WTC11 (cell line): ENCODE measurements at regions not wholly inside any gene's neighbourhood (a gene's known extent, or its start where the extent isn't known, plus 50 kb on each side); places are given as distances from the start of the nearest gene placed in this dataset.

ENCODE experiments used
- ATAC-seq: fragments of 200-7000 bp; cut with Tn5 transposase; 2 replicates; pipeline ENCODE4 v1.10.0; 2021; ENCODE audit warnings: mild to moderate bottlenecking, moderate library complexity
- CTCF ChIA-PET: fragments of 300-600 bp; sonication (Branson Sonifier 250); formaldehyde crosslinking; loops from one replicate; lab custom pipeline; 2021; ENCODE audit warnings: antibody characterized with exemption; lab: Charles Lee
- POLR2A ChIA-PET: fragments of 350-600 bp; sonication (Branson Sonifier 250); formaldehyde crosslinking; loops from one replicate; lab custom pipeline; 2021; ENCODE audit warnings: antibody characterized with exemption; lab: Charles Lee
- DNase-seq: peaks from one replicate; pipeline ENCODE4 v3.0.0; 2021; ENCODE audit warnings: low spot score
- H3K27ac Mint-ChIP-seq: 2 replicates; pipeline ENCODE4 v1.8.0; 2021; ENCODE audit warnings: mixed read lengths
- H3K27me3 Mint-ChIP-seq: 2 replicates; pipeline ENCODE4 v1.8.0; 2021; ENCODE audit warnings: low read depth, mild to moderate bottlenecking, moderate library complexity, mixed read lengths
- H3K36me3 Mint-ChIP-seq: 2 replicates; pipeline ENCODE4 v1.8.0; 2021; ENCODE audit warnings: mixed read lengths
- H3K4me1 Mint-ChIP-seq: 2 replicates; pipeline ENCODE4 v1.8.0; 2022; ENCODE audit warnings: mixed read lengths
- H3K4me3 Mint-ChIP-seq: 2 replicates; pipeline ENCODE4 v1.8.0; 2021; ENCODE audit warnings: mild to moderate bottlenecking, moderate library complexity, mixed read lengths
- H3K9me3 Mint-ChIP-seq: 2 replicates; pipeline ENCODE4 v1.8.0; 2021; ENCODE audit warnings: mixed read lengths
- CREB1 ChIP-seq: sonication (generic); formaldehyde crosslinking; IDR thresholded peaks from 2 replicates; pipeline ENCODE4 v1.8.0; 2023; ENCODE audit warnings: mild to moderate bottlenecking, missing genetic modification reagents
- EMX1 ChIP-seq: fragments of 250-450 bp; sonication (Bioruptor Pico); IDR thresholded peaks from 2 replicates; pipeline ENCODE4 v1.8.0; 2021; ENCODE audit warnings: mild to moderate bottlenecking
- GABPB1 ChIP-seq: sonication (generic); formaldehyde crosslinking; IDR thresholded peaks from 2 replicates; pipeline ENCODE4 v1.8.1; 2023; ENCODE audit warnings: mild to moderate bottlenecking, missing genetic modification reagents
- GTF2I ChIP-seq: fragments of 250-450 bp; sonication (Bioruptor Pico); conservative IDR thresholded peaks from 2 replicates; pipeline ENCODE4 v1.4.0; 2021; ENCODE audit warnings: mild to moderate bottlenecking
- JAZF1 ChIP-seq: fragments of 250-450 bp; sonication (Bioruptor Pico); IDR thresholded peaks from 2 replicates; pipeline ENCODE4 v1.9.0; 2021; ENCODE audit warnings: moderate library complexity, mild to moderate bottlenecking, inconsistent platforms
- NFYB ChIP-seq: sonication (generic); formaldehyde crosslinking; conservative IDR thresholded peaks from 2 replicates; pipeline ENCODE4 v1.8.0; 2022; ENCODE audit warnings: low read depth, missing genetic modification reagents
- TP53 ChIP-seq: sonication (generic); formaldehyde crosslinking; IDR thresholded peaks from 2 replicates; pipeline ENCODE4 v1.8.1; 2023; ENCODE audit warnings: mild to moderate bottlenecking, missing genetic modification reagents
- ZBTB21 ChIP-seq: sonication (generic); formaldehyde crosslinking; IDR thresholded peaks from 2 replicates; pipeline ENCODE4 v1.8.1; 2023; ENCODE audit warnings: mild to moderate bottlenecking, missing genetic modification reagents, borderline replicate concordance
- ZNF121 ChIP-seq: sonication (generic); formaldehyde crosslinking; IDR thresholded peaks from 2 replicates; pipeline ENCODE4 v1.8.0; 2023; ENCODE audit warnings: missing genetic modification reagents
- ZNF138 ChIP-seq: sonication (generic); formaldehyde crosslinking; conservative IDR thresholded peaks from 2 replicates; pipeline ENCODE4 v1.8.1; 2022; ENCODE audit warnings: mild to moderate bottlenecking, moderate library complexity, missing genetic modification reagents
- ZNF219 ChIP-seq: sonication (generic); formaldehyde crosslinking; IDR thresholded peaks from 2 replicates; pipeline ENCODE4 v1.8.0; 2023; ENCODE audit warnings: missing genetic modification reagents, mild to moderate bottlenecking, borderline replicate concordance
- TF ChIP-seq, protein P1 (sequence below): fragments of 250-450 bp; sonication (Bioruptor Pico); IDR thresholded peaks from 2 replicates; pipeline ENCODE4 v1.9.0; 2021; ENCODE audit warnings: mild to moderate bottlenecking
- TF ChIP-seq, protein P2 (sequence below): sonication (generic); formaldehyde crosslinking; IDR thresholded peaks from 2 replicates; pipeline ENCODE4 v1.8.0; 2022; ENCODE audit warnings: mild to moderate bottlenecking, missing genetic modification reagents
- TF ChIP-seq, protein P3 (sequence below): sonication (generic); formaldehyde crosslinking; IDR thresholded peaks from 2 replicates; pipeline ENCODE4 v1.8.1; 2023; ENCODE audit warnings: mild to moderate bottlenecking, missing genetic modification reagents, moderate library complexity
- TF ChIP-seq, protein P4 (sequence below): sonication (generic); formaldehyde crosslinking; IDR thresholded peaks from 2 replicates; pipeline ENCODE4 v1.8.0; 2022; ENCODE audit warnings: mild to moderate bottlenecking, missing genetic modification reagents
- TF ChIP-seq, protein P5 (sequence below): sonication (generic); formaldehyde crosslinking; IDR thresholded peaks from 2 replicates; pipeline ENCODE4 v1.8.1; 2023; ENCODE audit warnings: mild to moderate bottlenecking, missing genetic modification reagents, borderline replicate concordance
- TF ChIP-seq, protein P6 (sequence below): sonication (generic); formaldehyde crosslinking; IDR thresholded peaks from 2 replicates; pipeline ENCODE4 v1.8.0; 2023; ENCODE audit warnings: missing genetic modification reagents, mild to moderate bottlenecking, borderline replicate concordance

DNA sequence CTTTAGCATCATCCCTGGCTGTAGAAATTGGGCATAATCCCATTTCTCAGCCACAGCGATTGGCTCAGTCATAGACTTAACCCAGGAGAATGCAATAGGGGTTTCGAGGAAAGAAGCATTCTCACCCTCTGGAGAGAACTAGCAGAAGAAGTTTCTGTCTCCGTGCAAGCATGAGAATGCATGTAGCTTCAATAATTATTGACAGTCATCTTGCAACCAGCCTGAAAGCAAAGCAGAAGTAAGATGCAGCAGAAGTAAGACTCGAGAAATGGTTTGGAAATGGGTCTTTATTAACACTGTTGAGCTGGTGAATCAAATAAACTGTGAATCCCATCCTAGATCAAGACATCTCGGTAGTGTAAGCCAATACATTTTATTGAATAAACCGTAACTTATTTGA, 828.8 kb upstream of the GJE1 start:
- ChIA-PET POLR2A (no interaction called here), CTCF (no interaction called here)
- Mint-ChIP-seq H3K36me3 (peaks cover 11% of the 10 kb centered on the region), H3K4me3 (no peak overlapping the region), H3K4me1 (no peaks in the 10 kb centered on the region; the same call in 1 of the 2 replicates), H3K27me3 (no peaks in the 10 kb centered on the region; the same call in 1 of the 2 replicates), H3K27ac (no peak overlapping the region), H3K9me3 (peaks cover 19% of the 10 kb centered on the region)
- TF ChIP-seq, protein P1, sequence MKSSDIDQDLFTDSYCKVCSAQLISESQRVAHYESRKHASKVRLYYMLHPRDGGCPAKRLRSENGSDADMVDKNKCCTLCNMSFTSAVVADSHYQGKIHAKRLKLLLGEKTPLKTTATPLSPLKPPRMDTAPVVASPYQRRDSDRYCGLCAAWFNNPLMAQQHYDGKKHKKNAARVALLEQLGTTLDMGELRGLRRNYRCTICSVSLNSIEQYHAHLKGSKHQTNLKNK (CRISPR knock-in tag) = no peak
- TF ChIP-seq ZNF138 (CRISPR knock-in tag) = no peak
- no peak for TF ChIP-seq GTF2I (CRISPR knock-in tag)
- no peak for TF ChIP-seq CREB1
- no peak for TF ChIP-seq GABPB1 (CRISPR knock-in tag)
- no peak for TF ChIP-seq ZNF219
- no peak for DNase-seq
- no peak for ATAC-seq

DNA sequence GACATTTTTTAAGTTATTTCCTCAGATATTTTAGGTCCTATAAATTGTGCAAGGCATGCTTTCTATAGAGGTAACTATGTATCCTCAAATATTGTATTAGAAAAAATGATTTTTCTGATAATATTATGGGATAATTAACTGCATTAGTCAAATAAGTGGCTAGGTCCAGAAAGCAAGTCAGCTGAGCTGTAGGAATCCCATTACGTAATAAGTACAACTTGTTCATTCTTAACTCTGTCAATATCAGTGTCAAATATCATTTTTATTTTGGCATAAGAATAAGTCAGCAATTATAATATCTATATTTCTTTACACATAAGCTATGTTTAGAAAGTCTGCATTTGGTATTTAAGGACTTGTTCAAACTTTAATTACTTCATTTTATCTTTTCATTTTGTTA, 830.9 kb upstream of the GJE1 start:
- Mint-ChIP-seq H3K9me3 (peaks cover 6% of the 10 kb centered on the region), H3K4me3 (no peak overlapping the region), H3K27me3 (no peaks in the 10 kb centered on the region)
- no peak for DNase-seq
- CTCF ChIA-PET = no interaction called here
- ATAC-seq = no peak
- TF ChIP-seq EMX1 (CRISPR knock-in tag) (no peak), JAZF1 (CRISPR knock-in tag) (no peak), NFYB (CRISPR knock-in tag) (no peak), TP53 (no peak), ZNF121 (CRISPR knock-in tag) (no peak), CREB1 (no peak), ZBTB21 (CRISPR knock-in tag) (no peak)
- TF ChIP-seq, protein P2, sequence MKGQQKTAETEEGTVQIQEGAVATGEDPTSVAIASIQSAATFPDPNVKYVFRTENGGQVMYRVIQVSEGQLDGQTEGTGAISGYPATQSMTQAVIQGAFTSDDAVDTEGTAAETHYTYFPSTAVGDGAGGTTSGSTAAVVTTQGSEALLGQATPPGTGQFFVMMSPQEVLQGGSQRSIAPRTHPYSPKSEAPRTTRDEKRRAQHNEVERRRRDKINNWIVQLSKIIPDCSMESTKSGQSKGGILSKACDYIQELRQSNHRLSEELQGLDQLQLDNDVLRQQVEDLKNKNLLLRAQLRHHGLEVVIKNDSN (CRISPR knock-in tag) = no peak
- TF ChIP-seq, protein P3, sequence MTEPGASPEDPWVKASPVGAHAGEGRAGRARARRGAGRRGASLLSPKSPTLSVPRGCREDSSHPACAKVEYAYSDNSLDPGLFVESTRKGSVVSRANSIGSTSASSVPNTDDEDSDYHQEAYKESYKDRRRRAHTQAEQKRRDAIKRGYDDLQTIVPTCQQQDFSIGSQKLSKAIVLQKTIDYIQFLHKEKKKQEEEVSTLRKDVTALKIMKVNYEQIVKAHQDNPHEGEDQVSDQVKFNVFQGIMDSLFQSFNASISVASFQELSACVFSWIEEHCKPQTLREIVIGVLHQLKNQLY (CRISPR knock-in tag) = no peak
- TF ChIP-seq, protein P4, sequence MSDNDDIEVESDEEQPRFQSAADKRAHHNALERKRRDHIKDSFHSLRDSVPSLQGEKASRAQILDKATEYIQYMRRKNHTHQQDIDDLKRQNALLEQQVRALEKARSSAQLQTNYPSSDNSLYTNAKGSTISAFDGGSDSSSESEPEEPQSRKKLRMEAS (CRISPR knock-in tag) = no peak
- TF ChIP-seq, protein P5, sequence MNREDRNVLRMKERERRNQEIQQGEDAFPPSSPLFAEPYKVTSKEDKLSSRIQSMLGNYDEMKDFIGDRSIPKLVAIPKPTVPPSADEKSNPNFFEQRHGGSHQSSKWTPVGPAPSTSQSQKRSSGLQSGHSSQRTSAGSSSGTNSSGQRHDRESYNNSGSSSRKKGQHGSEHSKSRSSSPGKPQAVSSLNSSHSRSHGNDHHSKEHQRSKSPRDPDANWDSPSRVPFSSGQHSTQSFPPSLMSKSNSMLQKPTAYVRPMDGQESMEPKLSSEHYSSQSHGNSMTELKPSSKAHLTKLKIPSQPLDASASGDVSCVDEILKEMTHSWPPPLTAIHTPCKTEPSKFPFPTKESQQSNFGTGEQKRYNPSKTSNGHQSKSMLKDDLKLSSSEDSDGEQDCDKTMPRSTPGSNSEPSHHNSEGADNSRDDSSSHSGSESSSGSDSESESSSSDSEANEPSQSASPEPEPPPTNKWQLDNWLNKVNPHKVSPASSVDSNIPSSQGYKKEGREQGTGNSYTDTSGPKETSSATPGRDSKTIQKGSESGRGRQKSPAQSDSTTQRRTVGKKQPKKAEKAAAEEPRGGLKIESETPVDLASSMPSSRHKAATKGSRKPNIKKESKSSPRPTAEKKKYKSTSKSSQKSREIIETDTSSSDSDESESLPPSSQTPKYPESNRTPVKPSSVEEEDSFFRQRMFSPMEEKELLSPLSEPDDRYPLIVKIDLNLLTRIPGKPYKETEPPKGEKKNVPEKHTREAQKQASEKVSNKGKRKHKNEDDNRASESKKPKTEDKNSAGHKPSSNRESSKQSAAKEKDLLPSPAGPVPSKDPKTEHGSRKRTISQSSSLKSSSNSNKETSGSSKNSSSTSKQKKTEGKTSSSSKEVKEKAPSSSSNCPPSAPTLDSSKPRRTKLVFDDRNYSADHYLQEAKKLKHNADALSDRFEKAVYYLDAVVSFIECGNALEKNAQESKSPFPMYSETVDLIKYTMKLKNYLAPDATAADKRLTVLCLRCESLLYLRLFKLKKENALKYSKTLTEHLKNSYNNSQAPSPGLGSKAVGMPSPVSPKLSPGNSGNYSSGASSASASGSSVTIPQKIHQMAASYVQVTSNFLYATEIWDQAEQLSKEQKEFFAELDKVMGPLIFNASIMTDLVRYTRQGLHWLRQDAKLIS = no peak
- TF ChIP-seq, protein P6, sequence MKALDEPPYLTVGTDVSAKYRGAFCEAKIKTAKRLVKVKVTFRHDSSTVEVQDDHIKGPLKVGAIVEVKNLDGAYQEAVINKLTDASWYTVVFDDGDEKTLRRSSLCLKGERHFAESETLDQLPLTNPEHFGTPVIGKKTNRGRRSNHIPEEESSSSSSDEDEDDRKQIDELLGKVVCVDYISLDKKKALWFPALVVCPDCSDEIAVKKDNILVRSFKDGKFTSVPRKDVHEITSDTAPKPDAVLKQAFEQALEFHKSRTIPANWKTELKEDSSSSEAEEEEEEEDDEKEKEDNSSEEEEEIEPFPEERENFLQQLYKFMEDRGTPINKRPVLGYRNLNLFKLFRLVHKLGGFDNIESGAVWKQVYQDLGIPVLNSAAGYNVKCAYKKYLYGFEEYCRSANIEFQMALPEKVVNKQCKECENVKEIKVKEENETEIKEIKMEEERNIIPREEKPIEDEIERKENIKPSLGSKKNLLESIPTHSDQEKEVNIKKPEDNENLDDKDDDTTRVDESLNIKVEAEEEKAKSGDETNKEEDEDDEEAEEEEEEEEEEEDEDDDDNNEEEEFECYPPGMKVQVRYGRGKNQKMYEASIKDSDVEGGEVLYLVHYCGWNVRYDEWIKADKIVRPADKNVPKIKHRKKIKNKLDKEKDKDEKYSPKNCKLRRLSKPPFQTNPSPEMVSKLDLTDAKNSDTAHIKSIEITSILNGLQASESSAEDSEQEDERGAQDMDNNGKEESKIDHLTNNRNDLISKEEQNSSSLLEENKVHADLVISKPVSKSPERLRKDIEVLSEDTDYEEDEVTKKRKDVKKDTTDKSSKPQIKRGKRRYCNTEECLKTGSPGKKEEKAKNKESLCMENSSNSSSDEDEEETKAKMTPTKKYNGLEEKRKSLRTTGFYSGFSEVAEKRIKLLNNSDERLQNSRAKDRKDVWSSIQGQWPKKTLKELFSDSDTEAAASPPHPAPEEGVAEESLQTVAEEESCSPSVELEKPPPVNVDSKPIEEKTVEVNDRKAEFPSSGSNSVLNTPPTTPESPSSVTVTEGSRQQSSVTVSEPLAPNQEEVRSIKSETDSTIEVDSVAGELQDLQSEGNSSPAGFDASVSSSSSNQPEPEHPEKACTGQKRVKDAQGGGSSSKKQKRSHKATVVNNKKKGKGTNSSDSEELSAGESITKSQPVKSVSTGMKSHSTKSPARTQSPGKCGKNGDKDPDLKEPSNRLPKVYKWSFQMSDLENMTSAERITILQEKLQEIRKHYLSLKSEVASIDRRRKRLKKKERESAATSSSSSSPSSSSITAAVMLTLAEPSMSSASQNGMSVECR (CRISPR knock-in tag) = no peak
- TF ChIP-seq, all 79 proteins: peak for 0
- Mint-ChIP-seq H3K27ac (no peak overlapping the region), H3K36me3 (no peaks in the 10 kb centered on the region), H3K4me1 (no peaks in the 10 kb centered on the region)
- POLR2A ChIA-PET = no interaction called here
